AG04449 (cell line): ENCODE measurements at regions not wholly inside any gene's neighbourhood (a gene's known extent, or its start where the extent isn't known, plus 50 kb on each side); places are given as distances from the start of the nearest gene placed in this dataset.

Experiments
- CTCF ChIA-PET: fragments of 350-600 bp; formaldehyde crosslinking; extraction: SDS; loops from one replicate; lab custom pipeline; 2021; ENCODE audit warnings: antibody characterized with exemption; lab: Yijun Ruan, JAX
- POLR2A ChIA-PET: fragments of 400-600, 350-600 bp; formaldehyde crosslinking; extraction: SDS; loops from one replicate; lab custom pipeline; 2020; ENCODE audit warnings: antibody characterized with exemption, inconsistent platforms; lab: Yijun Ruan, JAX
- DNase-seq: peaks from one replicate; pipeline ENCODE4 v3.0.0-alpha.2; 2010; ENCODE audit warnings: low read depth, low spot score
- H3K4me3 ChIP-seq: 2 replicates; pipeline ENCODE4 v1.5.1; 2011; ENCODE audit warnings: low read depth, mild to moderate bottlenecking, control low read depth, low read length
- TF ChIP-seq, protein P1 (sequence below): IDR thresholded peaks from one replicate; pipeline ENCODE4 v1.5.1; 2011; ENCODE audit warnings: mild to moderate bottlenecking, moderate library complexity, low read length, control low read depth, inconsistent platforms; ENCODE audit not compliant: insufficient read depth; ENCODE audit errors: missing control alignments

DNA sequence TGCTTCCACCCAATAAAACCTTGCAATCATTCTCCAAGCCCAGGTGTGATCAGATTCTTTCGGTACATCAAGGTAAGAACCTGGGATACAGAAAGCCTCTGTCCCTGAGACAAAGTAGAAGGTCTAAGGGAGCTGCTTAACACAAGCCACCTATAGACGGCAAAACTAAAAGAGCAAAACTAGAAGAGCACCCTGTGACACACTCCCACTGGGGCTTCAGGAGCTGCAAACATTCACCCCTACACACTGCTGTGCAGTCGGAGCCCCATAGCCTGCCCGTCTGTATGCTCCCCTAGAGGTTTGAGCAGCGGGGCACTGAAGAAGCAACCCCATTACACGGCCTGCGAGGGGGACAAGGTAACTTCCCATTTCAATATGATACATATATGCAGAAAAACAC lies 179.6 kb upstream of the CDH9 start:
- TF ChIP-seq, protein P1, sequence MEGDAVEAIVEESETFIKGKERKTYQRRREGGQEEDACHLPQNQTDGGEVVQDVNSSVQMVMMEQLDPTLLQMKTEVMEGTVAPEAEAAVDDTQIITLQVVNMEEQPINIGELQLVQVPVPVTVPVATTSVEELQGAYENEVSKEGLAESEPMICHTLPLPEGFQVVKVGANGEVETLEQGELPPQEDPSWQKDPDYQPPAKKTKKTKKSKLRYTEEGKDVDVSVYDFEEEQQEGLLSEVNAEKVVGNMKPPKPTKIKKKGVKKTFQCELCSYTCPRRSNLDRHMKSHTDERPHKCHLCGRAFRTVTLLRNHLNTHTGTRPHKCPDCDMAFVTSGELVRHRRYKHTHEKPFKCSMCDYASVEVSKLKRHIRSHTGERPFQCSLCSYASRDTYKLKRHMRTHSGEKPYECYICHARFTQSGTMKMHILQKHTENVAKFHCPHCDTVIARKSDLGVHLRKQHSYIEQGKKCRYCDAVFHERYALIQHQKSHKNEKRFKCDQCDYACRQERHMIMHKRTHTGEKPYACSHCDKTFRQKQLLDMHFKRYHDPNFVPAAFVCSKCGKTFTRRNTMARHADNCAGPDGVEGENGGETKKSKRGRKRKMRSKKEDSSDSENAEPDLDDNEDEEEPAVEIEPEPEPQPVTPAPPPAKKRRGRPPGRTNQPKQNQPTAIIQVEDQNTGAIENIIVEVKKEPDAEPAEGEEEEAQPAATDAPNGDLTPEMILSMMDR: no peak
- POLR2A ChIA-PET: no interaction called here
- no peak overlapping the region for H3K4me3 ChIP-seq
- DNase-seq: no peak
- CTCF ChIA-PET: no interaction called here

DNA sequence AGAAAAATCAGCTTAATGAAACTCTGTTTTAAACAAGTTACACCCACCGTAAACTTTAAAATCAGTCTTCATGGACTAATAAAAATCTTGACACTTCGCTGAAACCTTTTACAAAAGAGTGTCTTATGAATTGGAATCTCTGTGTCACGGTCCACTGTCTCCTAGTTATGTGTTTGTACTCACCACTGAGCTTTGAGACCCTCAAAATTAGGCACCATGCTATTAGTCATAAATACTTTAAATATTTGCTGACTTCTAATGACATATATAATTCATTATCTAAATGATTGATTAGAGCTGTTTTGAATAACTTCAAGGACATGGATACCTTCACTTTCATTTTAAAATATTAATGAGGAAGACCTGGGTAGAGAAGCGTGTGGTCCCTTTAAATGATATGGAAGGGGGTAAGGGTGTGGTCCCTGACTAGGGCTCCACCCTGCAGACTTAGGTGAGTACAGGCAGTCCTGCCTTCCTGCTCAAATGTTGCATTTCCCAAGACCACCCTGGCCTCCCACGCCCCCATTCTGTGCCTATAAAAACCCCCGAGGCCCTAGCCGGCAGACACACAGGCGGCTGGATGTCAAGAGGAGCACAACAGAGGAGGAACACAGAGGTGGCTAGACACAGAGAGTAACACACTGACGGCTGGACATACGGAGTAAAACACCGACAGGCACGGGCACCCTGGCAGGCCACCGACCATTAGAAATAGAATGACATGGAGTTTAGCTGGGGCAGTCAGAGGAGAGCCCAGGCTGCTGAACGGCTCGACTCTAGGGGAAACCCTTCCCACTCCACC lies 179.0 kb upstream of the CDH9 start:
- ChIA-PET CTCF (no interaction called here), POLR2A (no interaction called here)
- DNase-seq: no peak
- TF ChIP-seq, protein P1: no peak
- H3K4me3 ChIP-seq: no peak overlapping the region

GRCh38 chr5:27216367-27216950 lies 178.1 kb upstream of the CDH9 start:
- no peak overlapping the region for H3K4me3 ChIP-seq
- POLR2A ChIA-PET: no interaction called here
- no peak for DNase-seq
- CTCF ChIA-PET: no interaction called here
- TF ChIP-seq, protein P1: no peak

DNA sequence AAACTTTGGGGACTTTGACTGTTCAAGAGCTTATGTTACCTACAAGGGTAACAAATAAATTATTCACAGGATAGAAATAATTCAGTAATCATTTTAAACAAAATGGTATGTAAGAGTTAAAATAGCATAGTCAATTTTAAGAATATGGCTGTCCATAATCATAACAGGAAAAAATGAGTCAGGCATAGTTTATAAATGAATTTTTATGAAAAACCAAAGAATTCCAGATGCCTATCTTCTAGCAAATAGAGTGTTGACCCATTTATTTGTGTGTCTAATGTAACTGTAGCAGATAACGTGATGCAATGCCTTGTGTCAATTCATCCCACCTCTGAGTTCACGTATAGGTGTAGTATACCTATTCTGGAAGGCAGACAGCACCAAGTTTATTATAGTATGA lies 169.7 kb upstream of the CDH9 start:
- ChIA-PET CTCF (no interaction called here), POLR2A (no interaction called here)
- no peak for DNase-seq
- TF ChIP-seq, protein P1: no peak
- no peak overlapping the region for H3K4me3 ChIP-seq

GRCh38 chr5:27191786-27192510 lies 153.6 kb upstream of the CDH9 start:
- ChIA-PET POLR2A (no interaction called here), CTCF (no interaction called here)
- no peak for DNase-seq
- TF ChIP-seq, protein P1: no peak
- H3K4me3 ChIP-seq: no peak overlapping the region

GRCh38 chr5:27172693-27173092 lies 134.3 kb upstream of the CDH9 start:
- TF ChIP-seq, protein P1: no peak
- DNase-seq: no peak
- ChIA-PET POLR2A (no interaction called here), CTCF (no interaction called here)
- no peak overlapping the region for H3K4me3 ChIP-seq
